GM21737 (cell line): ENCODE measurements at regions not wholly inside any gene's neighbourhood (a gene's known extent, or its start where the extent isn't known, plus 50 kb on each side); places are given as distances from the start of the nearest gene placed in this dataset.

Experiments
- ATAC-seq: cut with Tn5 transposase; IDR thresholded peaks from one replicate; pipeline ENCODE4 v1.9.1; 2021; ENCODE audit warnings: mild to moderate bottlenecking, moderate library complexity; ENCODE audit not compliant: unreplicated experiment

DNA sequence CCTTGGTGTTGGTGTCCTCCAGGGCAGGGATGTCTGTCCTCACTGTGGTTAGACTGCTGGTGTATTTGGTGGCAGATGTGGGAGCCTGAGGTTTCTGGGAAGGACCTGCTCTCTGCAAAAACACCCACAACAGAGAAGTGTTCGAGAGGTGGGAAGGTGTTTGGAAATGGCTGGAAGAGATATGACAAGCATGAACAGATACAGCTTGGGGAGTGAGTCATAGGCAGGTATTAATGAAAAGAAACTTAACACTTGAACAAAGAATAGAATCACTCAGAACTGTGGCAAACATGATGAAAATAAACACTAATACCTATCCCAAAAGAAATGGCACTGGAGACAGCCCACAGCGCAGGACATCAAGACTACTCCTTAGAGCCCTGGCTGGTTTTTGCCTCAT is 192.4 kb upstream of the RORA start:
- ATAC-seq: no peak

DNA sequence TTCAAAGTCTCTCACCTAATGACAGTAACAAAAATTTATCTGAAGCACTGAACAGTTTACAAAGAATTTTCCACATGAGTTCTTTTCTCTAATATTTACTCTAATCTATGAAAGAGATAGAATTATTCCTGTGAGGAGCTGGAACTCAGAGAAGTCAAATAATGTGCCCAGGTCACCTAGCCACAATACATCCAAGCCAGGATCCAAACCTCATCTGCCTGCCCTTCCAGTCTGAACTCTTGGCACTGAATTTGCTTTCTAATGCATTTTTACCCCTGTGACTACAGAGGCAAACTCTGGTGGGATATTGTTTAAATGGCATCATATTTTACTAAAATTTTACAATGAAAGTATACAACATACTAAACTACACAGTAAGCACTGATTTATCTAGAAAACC is 191.4 kb upstream of the RORA start:
- no peak for ATAC-seq

DNA sequence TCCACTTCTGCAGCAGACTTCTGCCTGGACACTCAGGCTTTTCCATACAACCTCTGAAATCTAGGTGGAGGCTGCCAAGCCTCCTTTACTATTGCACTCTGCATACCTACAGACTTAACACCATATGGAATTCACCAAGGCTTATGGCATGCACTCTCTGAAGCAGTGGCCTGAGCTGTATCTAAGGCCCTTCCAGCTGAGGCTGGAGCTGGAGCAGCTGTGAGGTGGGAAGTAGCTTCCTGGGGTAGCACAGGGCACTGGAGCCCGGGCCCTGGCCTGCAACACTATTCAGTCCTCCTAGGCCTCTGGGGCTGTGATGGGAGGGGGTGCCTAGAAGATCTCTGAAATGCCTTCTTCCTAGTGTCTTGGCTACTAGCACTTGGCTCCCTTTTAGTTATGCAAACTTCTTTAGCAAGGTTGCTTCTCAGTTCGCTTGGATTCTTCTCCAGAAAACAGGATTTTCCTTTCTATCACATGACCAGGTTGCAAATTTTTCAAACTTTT is 186.6 kb upstream of the RORA start:
- ATAC-seq: no peak

DNA sequence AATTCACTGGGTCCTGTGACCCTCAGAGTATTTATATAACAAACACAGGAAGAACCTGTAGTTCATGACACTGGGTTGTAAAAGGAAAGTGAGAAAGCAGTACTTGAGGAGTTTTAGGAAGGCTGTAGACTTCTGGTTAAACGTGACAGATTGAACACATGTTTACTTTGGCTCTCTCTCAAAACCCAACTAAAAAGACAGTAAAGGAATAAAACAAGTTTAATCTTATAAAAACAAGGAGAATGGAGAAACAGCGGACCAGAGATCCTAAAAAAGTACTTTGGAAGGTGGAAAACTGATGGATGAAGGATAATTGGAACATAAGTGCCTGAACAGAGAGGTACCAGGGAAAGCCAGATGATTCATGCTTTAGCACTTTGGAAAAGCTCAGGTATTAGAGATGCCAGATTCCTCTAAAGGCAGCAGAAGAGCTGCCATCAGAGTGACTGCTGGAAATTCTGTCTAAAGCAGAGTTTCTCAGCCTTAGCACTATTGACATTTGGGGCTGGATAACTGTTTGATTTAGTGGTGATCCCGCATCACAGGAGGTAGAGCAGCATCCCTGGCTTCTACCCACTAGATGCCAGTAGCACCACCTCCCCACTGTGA is 182.9 kb upstream of the RORA start:
- ATAC-seq: no peak

DNA sequence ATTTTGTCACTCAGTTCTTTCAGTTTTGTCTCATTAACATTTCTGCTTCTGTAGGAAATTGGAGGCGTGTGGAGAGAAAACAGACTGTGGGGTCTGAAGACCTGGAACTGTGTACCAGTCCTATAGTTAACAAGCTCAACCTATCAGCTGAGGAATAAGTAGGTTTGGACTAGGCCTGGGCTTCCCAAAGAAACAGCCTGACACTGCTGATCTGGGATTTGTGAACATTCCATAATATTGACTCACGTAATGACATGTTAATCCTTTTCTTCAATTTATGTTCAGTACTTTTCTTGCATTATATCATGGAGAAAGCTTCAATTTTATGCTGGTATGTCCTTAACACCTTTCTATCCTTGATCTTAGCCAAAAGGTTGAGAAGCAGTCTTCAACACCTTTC is 181.6 kb upstream of the RORA start:
- ATAC-seq: no peak

DNA sequence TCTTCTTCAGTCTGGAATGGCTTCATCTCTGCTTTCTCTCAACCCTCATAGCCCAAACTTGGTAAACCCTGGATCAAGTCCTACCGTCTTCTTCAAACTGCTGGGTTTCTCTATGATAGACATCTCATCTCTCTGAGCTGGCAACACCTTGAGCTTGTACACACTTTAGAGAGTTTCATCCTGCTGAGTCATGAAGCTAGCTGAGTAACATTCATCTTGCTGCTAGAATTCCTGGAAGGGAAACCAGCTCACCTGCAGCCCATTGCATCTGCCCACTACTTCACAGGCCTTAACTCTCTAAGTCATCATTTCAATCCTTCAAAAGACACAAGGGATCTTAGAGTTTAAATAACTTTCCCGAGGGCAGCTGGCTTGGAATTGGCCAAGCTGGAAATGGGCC is 175.5 kb upstream of the RORA start:
- no peak for ATAC-seq

DNA sequence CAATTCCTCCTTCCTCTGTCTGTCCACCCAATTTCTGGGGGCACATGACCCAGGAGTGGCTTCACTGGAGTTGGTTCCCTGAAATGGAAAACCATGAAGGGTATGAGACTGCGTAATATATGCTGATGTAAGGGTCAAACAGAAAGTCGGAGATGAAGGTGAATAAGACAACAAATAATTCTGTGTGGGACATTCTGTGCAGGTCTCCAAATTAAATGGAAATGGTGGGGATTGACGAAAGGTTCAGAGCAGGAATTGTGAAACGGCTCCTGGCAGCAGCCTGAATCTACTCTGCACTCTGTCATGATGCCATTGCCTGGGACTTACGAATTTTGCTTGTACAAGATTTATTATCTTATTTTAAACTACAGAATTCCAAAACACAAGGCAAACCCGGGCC is 174.8 kb upstream of the RORA start:
- no peak for ATAC-seq

DNA sequence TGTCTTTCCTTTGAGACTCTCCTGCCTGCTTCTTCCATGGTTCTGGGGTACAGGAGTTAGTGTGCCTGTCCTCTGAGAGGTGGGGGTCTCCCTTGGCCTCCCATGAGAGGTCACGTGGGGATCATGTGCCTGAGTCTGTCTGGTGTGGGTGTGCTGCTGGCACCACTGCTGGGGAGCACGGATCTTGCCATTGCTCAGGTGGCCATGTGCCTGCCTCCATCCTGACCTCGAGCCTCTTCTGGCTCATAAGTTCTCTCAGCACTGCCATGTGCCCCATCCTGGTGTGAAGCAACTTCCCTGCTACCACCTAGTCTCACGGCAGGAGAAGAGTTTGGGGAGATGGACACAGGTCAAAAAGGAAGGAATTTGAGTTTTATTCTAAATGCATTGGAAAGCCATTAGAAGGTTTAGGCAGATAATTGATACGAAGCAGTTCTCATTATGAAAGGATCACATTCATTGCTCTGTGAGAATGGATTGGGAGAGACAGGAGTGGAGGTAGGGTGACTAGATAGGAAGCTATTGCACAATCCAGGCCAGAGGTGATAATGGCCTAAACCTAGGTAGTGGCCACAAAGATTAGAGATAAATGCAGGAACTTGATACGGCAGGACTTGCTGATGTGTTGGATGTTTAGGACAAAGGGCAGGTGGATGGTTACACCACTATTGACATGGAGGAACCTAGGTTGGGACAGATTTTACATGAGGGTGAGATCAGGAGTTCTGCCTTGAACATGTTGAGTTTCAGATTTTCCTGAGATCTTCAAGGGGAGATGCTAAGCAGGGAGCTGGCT is 173.0 kb upstream of the RORA start:
- ATAC-seq: no peak

DNA sequence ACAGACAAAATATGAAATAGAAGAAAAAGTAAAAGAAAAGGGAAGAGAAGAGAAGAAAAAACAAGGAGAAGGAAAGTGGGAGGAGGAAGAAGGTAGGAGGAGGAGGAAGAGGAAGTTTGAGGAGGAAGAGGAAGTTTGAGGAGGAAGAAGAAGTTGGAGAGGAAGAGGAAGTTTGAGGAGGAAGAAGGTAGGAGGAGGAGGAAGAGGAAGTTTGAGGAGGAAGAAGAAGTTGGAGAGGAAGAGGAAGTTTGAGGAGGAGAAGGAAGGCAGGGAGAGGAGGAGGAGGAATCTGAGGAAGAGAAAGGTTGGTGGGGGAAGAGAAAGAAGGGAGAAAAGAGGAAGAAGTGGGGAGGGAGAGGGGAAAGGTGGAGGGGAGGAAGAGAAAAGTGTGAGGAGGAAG is 169.2 kb upstream of the RORA start:
- no peak for ATAC-seq

DNA sequence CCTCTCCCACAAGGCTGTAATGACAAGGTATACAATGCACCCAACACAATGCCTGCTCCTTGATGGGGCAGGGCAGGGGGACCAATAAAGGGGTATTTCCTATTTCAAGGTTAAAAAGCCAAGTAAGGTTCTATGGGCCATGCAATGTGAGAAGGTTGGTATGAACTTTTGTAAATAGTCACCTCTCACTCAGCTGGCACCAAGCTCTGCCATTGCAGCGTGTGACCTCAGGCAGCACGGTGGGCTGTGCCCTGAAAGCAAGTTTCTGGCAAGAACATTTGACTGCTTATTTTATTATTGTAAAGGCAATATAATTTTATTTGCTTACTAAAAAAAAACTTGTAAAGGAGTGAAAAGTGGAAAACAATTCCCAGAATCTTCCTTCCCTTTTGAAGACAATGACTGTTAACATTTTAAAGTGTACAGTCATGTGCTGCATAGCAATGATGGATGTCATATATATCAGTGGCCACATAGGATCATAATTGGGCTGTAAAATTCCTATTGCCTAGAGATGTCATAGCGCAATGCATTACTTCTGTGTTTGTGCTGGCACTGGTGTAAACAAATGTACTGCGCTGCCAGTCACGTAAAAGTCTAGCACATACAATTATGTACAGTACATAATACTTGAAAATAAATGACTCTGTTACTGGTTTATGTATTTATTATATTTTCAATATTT is 167.3 kb upstream of the RORA start:
- ATAC-seq: no peak

DNA sequence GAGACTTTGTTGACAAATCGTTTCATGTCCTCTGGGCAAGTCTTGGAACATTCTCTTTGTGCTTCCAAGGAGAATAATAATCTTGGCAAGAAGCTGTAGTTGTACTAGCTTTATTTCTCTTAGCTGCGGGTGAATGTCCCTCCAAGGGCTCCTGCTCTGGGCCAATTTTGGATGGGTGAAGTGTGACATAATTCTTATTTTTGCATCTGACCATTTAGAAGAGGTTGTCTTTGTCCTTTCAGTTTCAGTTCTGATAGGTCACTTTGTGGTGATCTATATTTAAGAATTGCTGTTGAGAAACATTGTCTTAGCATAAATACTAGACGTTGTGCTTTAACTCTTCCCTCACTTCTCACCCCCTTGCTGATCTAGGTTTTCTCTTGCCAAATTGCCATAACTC is 164.8 kb upstream of the RORA start:
- ATAC-seq: no peak

DNA sequence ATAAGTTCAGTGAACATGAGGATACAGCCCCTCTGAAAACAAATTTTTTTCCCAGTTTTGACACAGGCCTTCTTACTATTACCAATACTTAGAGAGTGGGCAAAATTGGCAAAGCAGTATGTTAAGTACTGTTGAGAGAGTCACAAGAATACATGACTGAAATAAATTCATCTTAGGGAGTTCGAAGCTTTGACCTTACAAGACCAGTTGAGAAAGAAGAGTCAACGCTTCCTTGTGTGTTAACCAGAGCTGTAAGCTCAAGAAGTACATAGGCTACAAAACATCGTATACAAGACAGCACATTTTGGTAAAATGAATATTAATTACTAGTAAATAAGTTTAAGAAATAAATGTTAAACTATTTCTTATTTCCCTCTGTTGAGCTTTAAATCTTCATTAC is 164.4 kb upstream of the RORA start:
- ATAC-seq: no peak

DNA sequence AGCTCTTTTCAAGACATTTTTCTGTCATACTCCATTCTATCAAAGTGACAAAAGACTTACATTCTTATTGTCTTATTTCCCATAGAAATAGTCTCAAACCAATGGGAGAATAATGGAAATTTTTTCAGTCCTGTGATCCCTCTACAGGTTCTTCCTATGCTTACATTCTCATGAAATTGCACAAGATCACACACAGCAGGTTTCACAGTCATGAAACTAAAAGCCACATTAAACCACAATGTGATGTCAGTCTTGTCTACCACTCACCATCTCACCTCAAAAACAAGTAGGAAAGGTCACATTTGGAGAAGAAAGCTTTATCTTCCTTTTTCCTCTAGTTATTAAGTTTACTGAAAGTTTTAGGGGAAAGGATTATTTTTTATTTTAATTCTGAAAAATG is 161.0 kb upstream of the RORA start:
- ATAC-seq: no peak

DNA sequence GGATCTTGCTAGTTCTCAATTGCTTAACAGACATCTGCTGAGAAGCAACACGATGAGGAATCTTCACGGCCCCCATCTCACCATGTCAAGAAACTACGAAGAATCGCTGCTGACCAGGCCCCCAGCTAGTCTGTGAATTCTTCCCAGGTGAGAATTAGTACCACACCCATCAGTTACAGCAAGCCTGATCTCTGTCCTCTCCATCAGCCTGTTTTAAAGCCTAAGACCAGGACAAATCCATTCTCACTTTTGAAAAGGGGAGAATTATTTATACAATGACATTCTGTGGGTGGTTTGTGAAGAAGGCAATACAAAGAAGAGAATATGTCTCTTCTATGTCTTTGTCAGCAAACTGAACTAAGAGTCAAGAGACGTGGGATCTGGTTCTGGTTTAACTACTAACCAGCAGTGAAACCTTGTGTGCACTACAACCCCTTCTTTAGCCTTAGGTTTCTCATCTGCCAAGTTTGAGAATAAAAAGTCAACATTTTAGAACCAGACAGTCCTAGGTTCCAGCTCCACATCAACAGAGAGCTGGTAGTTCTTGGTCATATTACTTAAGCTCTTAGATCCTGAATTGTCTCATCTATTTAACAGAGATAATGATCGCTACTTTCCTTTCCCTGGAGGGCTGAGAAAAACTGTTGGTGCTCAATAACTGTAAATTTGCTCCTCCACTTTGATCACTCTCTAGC is 160.4 kb upstream of the RORA start:
- ATAC-seq: no peak

DNA sequence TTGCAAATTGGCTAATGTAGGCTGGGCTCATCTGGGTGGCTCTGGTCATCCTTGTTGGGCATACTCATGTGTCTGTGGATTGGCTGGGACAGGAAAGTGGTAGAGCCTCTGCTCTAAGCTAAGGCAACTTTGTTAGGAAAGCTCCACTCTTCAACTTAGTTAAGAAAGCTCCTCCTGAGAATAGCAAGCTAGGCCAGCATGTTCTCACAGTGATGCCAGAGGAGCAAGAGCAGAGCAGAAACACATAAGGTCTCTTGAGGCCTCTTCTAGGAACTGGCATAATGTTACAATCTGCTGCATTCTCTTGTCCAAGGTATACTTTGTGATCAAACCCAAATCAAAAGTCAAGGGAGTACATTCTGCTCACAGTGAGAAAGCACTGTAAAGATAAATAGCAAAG is 158.6 kb upstream of the RORA start:
- ATAC-seq: no peak

DNA sequence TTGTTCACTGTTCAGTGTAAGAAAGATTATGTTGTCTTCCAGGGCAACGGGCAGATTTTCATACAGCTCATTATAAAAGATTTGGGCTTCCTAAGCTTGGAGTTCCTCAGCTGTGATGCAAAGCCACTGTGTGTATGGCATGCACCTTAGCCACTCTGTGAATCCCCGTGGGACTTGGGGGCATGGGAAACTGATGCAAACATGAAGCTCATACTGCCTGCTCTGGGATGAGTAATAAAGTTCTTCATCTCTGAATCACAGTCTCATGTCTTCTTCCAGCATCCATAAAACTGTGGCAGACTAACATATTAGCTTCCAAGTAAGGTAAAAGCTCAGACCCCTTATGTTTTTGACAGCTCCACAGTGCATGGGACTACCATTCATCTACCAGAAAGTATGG is 154.3 kb upstream of the RORA start:
- ATAC-seq: no peak

DNA sequence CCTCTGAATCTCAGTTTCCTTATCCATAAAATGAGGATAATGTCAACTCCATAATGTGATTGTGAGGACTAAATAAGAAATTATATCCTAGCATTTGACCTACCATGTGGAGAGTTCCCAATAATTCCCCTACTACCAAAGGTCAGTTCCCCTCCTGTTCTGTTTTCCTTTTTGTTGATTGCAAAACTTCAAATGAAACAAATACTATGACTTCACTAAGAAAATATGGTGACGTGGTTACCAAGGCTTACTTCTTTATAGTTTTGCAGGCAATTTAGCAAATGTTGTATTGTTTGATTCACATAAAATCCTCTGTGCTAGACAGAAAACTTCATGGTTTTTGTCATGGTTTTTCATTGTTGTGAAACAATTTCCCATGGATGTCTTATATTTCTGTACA is 153.8 kb upstream of the RORA start:
- no peak for ATAC-seq

DNA sequence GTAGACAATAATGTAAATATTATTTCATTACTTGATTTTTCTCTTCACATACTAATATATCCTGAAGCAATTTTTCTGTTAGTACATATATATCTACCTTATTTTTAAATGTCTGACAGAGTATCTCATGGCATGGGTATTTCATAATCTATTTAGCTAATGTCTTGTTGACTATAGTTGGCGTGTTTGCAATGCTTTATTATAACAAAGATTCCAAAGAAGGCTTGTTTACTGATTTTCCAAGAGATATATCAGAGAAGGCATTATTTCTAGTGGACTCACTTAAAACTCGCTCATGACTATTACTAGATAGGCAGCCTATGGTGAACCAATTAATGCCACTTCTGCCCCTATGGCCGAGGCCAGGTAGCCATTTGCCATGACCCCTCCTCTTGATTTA is 152.4 kb upstream of the RORA start:
- ATAC-seq: no peak

DNA sequence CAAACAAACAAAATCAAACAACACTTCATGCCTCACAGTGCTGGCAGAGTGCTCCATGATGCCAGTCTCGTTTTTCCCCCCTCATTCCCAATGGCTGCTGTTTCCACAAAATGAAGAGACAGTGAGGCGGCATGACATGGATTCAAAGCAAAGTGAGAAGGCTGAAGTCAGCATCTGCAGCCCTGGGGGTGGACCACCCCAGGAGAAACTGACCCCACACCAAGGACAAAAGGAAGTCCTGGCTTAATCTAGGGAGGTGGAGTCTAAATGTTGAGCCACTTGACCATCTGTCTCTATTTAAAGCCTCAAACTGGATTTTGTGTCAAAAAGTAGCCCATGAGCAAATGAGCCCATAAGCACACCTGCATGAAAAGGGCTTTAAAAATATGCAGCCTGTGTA is 151.2 kb upstream of the RORA start:
- ATAC-seq: no peak

DNA sequence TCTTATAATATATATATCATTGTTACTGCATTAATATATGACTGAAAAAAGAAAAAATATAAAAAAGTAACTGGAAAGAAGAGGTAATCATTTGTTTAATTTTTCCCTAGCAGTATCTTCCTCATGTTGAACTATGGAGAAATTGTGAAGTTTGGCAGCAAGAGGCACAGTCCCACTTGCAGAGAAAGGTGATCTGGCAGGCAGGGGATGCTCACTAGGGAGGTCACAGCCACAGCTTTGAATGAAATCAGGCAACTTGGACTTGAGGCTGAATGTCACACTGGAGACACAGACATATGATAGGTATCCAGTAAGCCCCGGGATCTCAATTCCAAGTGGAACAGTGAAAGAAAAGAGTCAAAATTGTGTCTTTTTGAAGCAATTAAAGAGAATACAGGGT is 149.9 kb upstream of the RORA start:
- no peak for ATAC-seq

DNA sequence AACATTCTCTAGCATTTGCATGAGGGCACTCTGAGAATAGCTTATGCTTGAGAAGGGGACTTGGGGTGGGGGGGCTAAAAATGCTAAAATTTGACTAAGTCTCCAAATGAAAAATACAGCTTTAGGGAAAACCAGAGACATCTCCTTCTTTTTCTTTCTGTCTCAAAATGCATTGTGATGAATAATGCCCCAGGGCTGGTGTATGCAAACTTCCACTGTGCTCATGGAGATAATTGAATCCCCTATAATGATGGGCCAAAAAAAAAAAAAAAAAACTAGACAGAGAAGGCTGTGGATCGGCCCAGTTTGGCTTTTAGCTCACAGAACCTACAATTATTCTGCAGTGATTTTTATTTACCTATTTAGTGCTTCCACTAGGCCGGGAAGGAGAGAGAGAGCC is 147.9 kb upstream of the RORA start:
- no peak for ATAC-seq

DNA sequence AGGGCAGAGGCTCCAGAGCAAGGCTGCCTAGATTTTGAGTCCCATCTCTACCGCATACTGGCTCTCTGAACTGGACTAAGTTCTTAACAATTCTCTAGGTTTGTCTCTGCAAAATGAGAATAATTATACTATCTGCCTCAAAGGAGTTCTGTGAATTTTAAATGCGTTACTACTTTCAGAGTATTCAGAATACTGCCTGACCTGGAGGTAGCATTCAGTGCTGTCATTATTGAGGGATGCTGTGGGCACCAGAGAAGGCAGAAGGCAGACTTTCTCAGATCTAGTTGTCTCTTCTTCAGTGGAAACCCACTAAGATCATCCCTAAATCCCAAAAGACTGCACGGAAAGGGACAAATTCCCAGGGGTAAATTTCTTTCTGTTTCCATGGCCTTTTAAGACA is 147.4 kb upstream of the RORA start:
- no peak for ATAC-seq
